NCI-H1092 treated with DMSO at 0.1 percent for 48 hours (cell line): ENCODE measurements at regions not wholly inside any gene's neighbourhood (a gene's known extent, or its start where the extent isn't known, plus 50 kb on each side); places are given as distances from the start of the nearest gene placed in this dataset.

Experiments
- DNase-seq: peaks from one replicate; lab custom pipeline; 2025; lab: John Stamatoyannopoulos, UW

- no peak for DNase-seq
These were observed 201.2 kb upstream of the CELF2 start for GRCh38 chr10:10816447-10816846.

- no peak for DNase-seq
These were observed 200.1 kb upstream of the CELF2 start for GRCh38 chr10:10817609-10818008.

GRCh38 chr10:10818082-10818481, 199.6 kb upstream of the CELF2 start:
- DNase-seq = no peak

GRCh38 chr10:10819206-10819856, 198.3 kb upstream of the CELF2 start:
- DNase-seq = no peak

GRCh38 chr10:10821926-10822325, 195.7 kb upstream of the CELF2 start:
- DNase-seq = no peak

- no peak for DNase-seq
These were observed 193.0 kb upstream of the CELF2 start for GRCh38 chr10:10824591-10825148.

GRCh38 chr10:10826125-10826524, 191.5 kb upstream of the CELF2 start:
- no peak for DNase-seq

- no peak for DNase-seq
These were observed 189.0 kb upstream of the CELF2 start for GRCh38 chr10:10828623-10829022.

GRCh38 chr10:10829576-10829975, 188.1 kb upstream of the CELF2 start:
- no peak for DNase-seq

GRCh38 chr10:10830293-10830986, 187.2 kb upstream of the CELF2 start:
- DNase-seq = no peak

GRCh38 chr10:10831085-10831484, 186.6 kb upstream of the CELF2 start:
- no peak for DNase-seq

GRCh38 chr10:10833955-10834354, 183.7 kb upstream of the CELF2 start:
- DNase-seq = no peak

- no peak for DNase-seq
These were observed 173.4 kb upstream of the CELF2 start for GRCh38 chr10:10844251-10844650.

- no peak for DNase-seq
These were observed 172.5 kb upstream of the CELF2 start for GRCh38 chr10:10845185-10845584.

- no peak for DNase-seq
These were observed 171.7 kb upstream of the CELF2 start for GRCh38 chr10:10845826-10846503.

GRCh38 chr10:10846504-10846900, 171.2 kb upstream of the CELF2 start:
- DNase-seq = no peak

- no peak for DNase-seq
These were observed 170.3 kb upstream of the CELF2 start for GRCh38 chr10:10847387-10847786.

- no peak for DNase-seq
These were observed 169.1 kb upstream of the CELF2 start for GRCh38 chr10:10848488-10849111.

- no peak for DNase-seq
These were observed 168.4 kb upstream of the CELF2 start for GRCh38 chr10:10849306-10849705.

GRCh38 chr10:10850214-10850613, 167.5 kb upstream of the CELF2 start:
- DNase-seq = no peak

GRCh38 chr10:10852464-10852863, 165.2 kb upstream of the CELF2 start:
- no peak for DNase-seq

GRCh38 chr10:10853954-10854353, 163.7 kb upstream of the CELF2 start:
- no peak for DNase-seq

GRCh38 chr10:10854725-10855124, 162.9 kb upstream of the CELF2 start:
- DNase-seq = no peak
